GM18508 (cell line): ENCODE measurements at regions not wholly inside any gene's neighbourhood (a gene's known extent, or its start where the extent isn't known, plus 50 kb on each side); places are given as distances from the start of the nearest gene placed in this dataset.
"Not testable (repeated sequence)": the region's sequence is repeated elsewhere in the genome, so short reads cannot be mapped to it uniquely, and the experiment has no call there.

Experiments
- ATAC-seq: cut with Tn5 transposase; IDR thresholded peaks from one replicate; pipeline ENCODE4 v1.9.1; 2021; ENCODE audit warnings: moderate number of reproducible peaks; ENCODE audit not compliant: insufficient read depth, unreplicated experiment

GRCh38 chr4:135900956-135901355 lies 1631.3 kb downstream of the PCDH18 start:
- no peak for ATAC-seq

- ATAC-seq = not testable (repeated sequence)
Measured at GRCh38 chr4:135864304-135864703, 1662.7 kb upstream of the PABPC4L start.

DNA sequence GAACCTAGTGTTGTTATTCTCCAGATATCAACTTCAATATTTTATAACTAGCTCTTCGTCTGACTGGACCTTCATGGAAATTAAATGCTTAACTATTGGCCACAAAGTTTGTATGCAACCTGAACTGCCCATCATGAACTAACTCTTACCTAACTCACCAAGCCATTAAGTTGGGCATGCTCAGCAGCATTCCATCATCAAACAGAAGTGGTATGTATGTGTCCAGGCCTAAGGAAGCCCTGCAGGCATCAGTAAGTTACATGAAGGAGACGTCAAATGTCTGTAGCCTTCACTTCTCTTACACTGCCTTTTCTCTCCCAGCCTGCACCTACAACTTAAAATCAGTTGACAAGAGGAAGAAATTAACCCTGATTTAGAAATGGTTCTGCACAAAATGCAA lies 1639.2 kb upstream of the PABPC4L start:
- no peak for ATAC-seq

- ATAC-seq = no peak
Measured at GRCh38 chr4:135839712-135840111, 1638.1 kb upstream of the PABPC4L start.

DNA sequence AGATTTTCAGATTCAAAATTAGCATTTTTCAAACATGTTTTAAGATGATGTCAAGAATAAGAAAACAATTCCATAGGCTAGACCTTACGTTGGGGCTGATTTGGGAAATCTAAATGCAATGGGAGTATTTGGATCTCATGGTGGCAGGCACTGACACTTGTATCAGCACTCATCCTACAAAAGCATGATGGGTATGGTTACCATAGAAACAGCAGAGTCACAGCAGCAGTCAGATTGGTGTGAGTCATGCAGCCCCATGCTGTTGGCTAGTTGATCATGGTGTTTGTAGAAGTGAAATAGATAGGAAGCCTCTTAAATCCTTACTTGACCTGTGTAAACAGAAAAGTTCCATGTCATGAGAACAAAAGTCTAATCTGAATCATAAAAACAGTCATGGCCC lies 1637.3 kb upstream of the PABPC4L start:
- no peak for ATAC-seq

- no peak for ATAC-seq
Measured at GRCh38 chr4:135834471-135834870, 1632.9 kb upstream of the PABPC4L start.

DNA sequence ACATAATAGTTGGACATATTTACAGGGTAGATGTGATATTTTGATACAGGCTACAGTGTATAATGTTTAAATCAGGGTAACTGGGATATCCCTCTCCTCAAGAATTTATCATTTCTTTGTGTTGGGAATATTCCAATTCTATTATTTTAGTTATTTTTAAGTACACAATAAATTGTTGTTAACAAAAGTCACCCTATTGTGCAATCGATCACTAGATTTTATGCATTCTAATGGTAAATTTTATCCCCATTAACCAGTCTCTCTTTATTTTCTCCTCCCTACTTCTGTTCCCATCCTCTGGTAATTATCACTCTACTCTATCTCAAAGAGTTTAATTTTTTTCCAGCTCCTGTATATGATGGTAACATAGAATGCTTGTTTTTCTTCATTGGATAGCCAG lies 1631.9 kb upstream of the PABPC4L start:
- ATAC-seq = no peak

DNA sequence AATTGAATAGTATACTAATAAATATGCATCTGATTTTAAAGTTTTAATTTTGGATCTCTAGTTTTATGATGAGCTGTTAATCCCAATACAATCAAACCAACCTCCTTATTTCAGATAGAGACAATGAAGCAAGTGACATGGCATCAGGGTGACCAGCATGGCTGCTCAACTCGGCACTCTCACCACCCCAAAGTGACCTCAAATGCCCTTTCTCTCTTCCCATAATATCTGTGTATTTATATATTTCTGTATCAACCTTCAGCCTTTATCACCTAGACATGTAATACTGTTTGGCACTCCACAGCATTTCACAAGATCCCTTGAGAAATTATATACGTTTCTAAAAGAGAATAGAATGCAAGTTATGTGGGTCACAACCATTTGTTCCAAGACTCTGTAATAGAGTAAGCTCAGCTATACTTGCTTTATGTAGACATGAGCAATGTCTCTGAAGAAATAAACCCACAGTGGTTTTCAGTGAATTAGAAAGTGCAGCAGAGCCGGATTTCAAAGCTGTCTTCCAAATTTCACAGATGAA lies 1623.2 kb upstream of the PABPC4L start:
- no peak for ATAC-seq

- ATAC-seq = no peak
Measured at GRCh38 chr4:135804785-135805184, 1603.2 kb upstream of the PABPC4L start.

- no peak for ATAC-seq
Measured at GRCh38 chr4:135777361-135777760, 1575.8 kb upstream of the PABPC4L start.

DNA sequence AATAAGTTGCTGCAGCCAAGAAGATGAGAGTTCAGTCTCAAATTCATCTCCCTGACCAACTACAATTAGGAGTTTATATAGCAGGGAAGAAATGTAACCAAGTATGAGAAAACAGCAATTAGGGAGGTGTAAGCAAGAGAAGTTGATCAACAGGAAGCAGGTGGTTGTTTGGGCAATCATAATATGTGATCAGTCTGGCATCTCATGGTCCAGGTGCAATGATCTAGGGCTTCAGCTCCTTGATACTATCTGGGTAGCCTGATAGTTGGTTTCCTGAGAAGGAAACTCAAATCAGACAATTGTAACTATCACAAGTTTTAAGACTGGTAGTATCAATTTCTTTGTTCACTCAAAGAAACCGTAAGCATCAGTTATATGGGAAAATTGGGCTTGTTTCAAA lies 1574.3 kb upstream of the PABPC4L start:
- ATAC-seq = no peak

- no peak for ATAC-seq
Measured at GRCh38 chr4:135770505-135770904, 1568.9 kb upstream of the PABPC4L start.

- no peak for ATAC-seq
Measured at GRCh38 chr4:135744928-135745327, 1543.3 kb upstream of the PABPC4L start.

GRCh38 chr4:135741583-135741982 lies 1540.0 kb upstream of the PABPC4L start:
- ATAC-seq = no peak

GRCh38 chr4:135739354-135739753 lies 1537.8 kb upstream of the PABPC4L start:
- no peak for ATAC-seq

- ATAC-seq = no peak
Measured at GRCh38 chr4:135735512-135735911, 1533.9 kb upstream of the PABPC4L start.

GRCh38 chr4:135732448-135732847 lies 1530.9 kb upstream of the PABPC4L start:
- no peak for ATAC-seq

GRCh38 chr4:135731682-135732081 lies 1530.1 kb upstream of the PABPC4L start:
- ATAC-seq = no peak

GRCh38 chr4:135724421-135724820 lies 1522.8 kb upstream of the PABPC4L start:
- no peak for ATAC-seq

- no peak for ATAC-seq
Measured at GRCh38 chr4:135718019-135718418, 1516.4 kb upstream of the PABPC4L start.

GRCh38 chr4:135705343-135705742 lies 1503.8 kb upstream of the PABPC4L start:
- no peak for ATAC-seq

DNA sequence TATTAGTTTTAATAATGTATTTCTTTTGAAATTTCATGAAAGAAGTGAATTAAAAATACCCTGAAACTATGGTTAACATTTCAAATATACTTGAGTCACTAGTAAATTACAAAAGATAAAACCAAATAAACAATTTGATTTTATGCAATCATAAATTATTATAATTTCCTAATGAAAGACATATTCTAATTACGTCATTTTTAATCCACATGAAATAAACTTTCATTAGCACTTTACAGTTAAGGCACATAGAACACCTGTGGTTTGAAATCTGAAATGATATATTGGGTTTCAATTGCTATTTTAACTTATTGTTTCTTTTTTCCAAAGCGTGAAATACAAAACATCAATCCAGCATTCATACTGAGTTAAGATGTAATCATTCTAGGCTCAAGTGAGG lies 1492.5 kb upstream of the PABPC4L start:
- ATAC-seq = no peak

DNA sequence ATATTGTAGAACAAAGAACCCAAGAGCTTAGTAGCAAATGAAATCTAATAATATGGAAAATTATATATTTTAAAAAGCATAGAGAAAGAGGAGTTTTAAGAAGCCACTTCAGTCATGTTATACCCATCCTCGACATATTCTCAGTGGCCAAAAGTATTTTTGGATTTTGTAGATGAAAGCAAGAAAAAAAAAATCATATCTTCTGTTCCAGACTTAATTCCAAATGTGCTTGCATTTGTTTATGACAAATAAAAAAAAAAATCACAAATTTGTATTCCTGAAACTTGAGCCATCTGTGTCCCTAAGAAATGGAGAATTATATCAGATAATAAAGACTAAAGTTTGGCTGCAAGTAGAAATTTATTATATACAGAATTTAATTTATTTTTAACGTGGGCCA lies 1482.4 kb upstream of the PABPC4L start:
- ATAC-seq = no peak
